NCI-H774 (cell line): ENCODE measurements at regions not wholly inside any gene's neighbourhood (a gene's known extent, or its start where the extent isn't known, plus 50 kb on each side); places are given as distances from the start of the nearest gene placed in this dataset.
"Not testable (repeated sequence)": the region's sequence is repeated elsewhere in the genome, so short reads cannot be mapped to it uniquely, and the experiment has no call there.

ENCODE experiments used
- DNase-seq: peaks from one replicate; lab custom pipeline; 2025; lab: John Stamatoyannopoulos, UW

DNA sequence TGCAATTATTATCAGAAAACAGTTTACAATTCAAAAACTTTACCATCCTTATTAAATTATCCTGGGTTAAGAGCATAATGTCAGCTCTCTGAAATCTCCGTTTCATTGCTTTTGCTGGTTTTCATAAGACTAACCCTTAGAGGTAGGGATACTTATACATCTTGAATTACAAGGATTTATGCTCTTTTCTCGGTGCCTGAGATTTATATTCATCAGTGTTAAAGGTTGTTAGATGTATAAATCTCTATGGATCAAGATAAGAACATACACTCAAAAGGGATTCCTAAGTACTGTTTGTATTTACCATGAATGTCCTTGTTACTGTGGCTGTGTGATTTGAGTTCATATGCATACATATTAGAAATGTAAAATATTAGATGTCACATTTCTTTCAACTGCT, 684.7 kb downstream of the EFNA5 start:
- no peak for DNase-seq

DNA sequence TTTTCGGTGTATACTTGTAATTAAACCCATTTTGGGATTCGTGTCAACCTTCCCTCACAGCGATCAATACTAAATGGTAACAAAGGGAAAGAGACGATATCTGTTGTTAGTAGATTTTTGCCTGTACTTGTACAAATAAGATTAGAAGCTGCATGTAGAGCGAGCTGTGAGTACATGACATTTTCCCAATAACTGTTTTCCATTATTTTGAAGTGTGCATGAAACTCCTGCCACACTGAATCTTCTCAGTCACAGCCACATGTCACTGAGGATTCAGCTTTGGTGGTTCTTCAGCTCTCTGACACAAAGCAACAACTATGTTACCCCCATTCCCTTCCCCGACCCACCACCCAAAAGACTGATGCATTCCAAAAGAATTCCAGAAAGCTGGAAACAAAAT, 685.6 kb downstream of the EFNA5 start:
- DNase-seq = no peak

DNA sequence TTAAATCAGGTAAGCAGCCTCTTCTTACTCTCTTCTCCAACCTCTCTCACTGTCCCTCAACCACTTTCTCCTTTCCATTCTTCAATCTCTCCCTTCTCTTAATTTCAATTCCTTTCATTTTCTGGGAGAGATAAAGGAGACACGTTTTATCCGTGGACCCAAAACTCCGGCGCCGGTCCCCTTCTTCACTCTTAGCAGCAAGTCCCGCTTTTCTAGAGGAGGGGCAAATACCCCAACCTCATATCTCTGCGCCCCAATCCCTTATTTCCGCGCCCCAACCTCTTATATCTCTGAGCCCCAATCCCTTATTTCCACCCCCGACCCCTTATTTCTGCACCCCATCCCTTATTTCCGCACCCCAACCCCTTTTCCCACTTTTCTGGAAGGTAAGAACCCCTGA, 691.6 kb downstream of the EFNA5 start:
- DNase-seq = not testable (repeated sequence)

DNA sequence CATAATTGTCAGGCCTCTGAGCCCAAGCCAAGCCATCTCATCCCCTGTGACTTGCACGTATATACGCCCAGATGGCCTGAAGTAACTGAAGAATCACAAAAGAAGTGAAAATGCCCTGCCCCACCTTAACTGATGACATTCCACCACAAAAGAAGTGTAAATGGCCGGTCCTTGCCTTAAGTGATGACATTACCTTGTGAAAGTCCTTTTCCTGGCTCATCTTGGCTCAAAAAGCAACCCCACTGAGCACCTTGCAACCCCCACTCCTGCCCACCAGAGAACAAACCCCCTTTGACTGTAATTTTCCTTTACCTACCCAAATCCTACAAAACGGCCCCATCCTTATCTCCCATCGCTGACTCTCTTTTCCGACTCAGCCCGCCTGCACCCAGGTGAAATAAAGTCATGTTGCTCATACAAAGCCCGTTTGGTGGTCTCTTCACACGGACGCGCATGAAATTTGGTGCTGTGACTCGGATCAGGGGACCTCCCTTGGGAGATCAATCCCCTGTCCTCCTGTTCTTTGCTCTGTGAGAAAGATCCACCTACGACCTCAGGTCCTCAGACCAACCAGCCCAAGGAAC, 692.1 kb downstream of the EFNA5 start:
- DNase-seq = not testable (repeated sequence)

DNA sequence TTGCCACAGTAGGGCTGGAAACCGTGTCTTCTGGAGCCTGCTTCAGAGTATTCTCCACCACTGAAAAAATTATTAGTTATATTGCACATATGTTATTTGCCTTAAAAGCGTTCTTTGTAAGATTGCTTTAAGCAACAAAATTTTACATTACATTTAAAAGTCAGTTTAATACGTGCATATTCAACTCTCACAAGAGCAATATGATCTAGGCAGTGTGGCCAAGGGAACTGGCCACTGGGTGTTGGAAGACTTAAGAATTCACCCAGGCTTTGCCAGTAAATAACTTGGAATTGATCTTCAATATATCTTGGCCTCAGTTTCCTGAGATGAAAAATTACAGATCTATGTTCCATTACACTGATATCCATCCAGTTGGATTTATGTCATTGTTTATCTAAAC, 694.4 kb downstream of the EFNA5 start:
- DNase-seq = no peak

DNA sequence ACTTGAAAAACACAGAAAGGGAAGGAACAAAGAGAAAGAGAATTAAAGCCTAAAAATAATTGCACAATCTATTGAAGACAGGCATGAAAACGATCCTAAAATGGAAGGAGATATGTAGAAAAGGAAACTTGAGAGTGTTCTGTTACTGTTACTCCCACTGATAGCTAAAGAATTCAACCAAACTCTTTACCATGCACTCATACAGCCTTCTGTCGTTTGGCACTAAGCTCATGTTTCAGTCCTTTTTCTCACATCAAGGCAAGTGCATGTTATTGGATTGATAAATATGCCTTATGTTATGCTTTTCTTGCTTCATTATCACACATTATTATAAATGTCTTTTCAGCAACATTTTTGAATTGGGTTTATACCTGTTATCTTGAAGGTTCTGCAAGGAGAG, 696.5 kb downstream of the EFNA5 start:
- no peak for DNase-seq

DNA sequence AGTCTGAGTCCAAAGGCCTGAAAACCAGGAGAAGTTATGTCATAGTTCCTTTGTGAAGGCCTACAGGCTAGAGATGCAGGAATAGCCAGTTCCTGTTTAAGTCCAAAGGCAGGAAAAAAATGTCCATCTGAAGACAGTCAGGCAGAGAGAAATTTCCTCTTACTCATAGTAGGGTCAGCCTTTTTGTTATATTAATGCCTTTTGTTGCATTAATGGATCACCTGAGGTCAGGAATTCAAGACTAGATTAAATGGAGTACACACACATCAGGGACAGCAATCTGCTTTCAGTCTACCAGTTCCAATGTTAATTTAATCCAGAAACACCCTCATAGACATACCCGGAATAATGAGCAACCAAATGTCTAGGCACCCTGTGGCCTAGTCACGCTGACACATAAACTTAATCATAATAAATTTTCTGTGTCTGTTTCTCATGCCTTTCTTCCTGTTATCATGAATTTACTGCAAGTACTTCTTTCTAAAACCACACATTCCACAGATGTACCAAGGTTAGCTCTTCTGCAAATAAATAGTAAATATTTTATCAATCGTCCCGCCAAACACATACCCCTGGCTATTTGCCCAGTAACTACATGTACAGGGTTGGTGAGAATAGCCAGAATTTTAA, 703.9 kb downstream of the EFNA5 start:
- DNase-seq = no peak

DNA sequence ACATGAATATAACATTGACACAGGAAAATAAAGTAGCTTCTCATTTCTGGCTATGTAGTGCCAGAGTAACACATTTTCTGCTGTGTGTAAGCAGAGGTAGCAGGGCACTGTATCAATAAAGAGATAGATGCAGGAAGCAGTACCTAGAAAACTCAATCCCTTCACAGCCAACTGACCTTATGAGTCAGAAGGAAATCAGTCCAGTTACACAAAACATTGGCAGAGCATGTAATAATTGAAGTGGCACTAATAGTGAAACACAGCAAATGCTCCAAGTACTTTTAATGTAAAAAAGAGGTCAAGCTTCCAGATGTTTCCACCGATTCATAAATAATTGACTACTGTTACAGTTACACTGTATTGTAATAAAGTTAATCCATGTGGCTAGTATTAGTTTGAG, 706.6 kb downstream of the EFNA5 start:
- no peak for DNase-seq

DNA sequence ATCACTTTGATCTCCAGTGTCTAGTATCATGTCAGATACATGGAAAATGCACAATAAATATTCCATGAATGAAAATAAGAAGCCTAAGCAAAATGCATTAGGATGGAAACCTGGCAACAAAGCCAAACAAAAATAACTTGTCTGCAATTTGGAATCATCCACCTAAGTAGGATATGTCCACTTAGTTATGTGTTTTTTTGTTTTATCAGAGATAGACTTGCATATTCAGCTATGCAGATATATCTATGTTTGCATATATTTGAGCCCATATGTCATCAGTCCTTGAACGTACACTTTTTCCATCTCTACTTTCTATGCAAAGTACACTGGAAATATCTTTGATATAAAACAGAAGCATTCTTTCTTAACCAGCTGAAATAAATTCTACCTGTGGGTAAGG, 707.1 kb downstream of the EFNA5 start:
- DNase-seq = no peak

DNA sequence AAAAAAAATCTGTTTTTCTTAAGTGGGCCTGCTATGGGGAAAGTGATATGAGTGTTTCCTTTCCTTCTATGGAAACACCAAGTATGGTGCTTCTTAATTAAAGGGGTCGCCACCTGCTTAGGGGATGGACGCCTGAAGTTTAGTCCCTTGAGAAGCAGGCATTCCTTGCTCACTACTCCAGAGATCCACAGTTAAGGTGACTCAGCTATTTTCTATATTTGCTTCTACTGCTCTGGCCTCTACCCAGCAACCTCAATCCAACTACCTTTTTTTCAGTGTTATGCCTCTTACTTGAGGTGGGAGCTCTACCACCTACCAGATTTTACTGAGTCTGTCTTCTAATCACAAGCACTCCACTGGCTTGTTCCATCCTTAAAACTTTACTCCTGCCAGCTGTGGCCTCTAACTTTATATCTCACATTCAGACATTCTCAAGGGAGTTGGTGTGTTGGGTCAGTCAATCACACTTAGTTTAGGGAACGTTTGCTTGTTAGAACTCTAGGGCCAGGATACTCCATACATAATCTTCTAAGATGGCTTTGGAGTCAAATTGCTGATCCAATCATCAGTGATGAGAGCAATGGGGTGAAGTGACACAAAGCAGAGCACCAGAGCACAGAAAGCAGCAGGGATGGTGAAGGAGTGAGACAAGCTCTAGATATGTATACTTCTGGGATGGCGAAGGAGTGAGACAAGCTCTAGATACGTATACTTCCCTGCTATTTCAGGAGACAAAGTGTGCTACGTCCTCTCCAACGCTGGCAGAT, 708.1 kb downstream of the EFNA5 start:
- DNase-seq = no peak

DNA sequence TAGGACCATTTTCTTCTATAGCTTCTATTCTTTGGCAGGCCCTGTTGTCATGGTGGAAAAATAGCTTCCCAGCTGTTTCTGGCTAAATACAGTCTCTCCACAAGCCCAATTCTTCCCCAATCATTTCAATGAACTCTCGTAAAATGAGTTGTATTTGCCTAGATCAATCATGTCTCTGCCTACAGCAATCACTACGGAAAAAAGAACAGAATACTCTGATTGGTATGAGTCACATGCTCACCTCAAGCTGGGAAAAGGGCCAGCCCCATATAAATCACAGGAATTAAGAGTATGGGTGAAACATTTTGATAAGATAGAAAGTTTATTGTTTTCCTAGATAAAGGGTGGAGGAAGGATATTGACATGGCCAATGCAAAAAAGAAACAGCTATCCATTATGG, 711.4 kb downstream of the EFNA5 start:
- no peak for DNase-seq

DNA sequence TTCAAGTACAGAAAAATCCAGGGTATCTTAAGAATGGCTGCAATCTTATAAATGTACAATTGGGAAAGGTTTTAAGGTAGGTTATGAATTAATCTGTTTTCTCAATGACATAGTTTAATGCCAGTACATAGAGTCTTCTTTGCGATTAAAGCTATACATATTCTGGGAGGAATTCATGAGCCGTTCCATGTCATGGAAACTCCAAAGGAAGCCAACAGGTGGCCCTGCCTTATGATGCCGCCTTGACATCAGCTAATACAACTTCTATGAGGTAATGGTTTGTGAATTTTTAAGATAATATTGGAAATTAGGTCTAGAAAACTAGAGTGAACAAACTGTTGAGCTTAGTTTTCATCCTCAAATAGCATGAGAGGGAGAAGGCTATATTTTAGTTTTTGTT, 713.4 kb downstream of the EFNA5 start:
- DNase-seq = no peak

DNA sequence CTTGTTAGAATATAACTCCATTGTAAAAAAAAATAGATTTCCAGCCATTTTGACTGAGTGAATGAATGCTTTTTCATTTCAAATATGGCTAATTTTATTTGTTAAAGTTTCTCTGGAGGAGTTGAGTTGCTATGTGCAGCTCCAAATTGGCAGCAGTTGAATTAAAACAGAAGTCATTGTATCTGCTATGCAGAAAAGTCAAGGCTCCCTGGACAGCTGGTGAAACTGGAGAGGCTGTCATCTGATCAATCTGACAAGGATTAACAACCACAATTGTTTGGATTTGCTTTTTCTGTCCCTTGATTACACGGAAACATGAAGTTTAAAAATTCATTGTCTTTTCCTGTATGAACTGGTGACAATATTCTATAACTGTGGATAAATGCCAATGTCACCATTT, 713.9 kb downstream of the EFNA5 start:
- DNase-seq = no peak

DNA sequence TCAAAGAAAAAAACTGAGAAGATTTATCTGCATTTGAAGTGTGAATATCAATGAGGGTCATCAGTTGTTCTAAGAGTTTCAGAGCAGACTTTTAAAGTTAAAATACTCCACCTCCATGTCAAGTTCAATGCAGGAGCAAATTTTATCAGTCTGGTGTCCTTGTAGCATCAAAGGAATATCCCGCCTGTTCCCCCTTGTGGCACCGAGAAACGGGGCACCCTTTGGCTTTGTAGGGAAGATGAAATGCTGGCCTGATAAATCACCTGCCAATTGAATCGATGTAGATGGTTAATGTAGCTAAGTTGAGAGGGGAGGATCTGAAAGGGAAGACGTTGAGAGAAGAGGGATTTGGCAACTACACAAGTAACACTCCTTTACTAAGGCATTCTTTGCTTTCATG, 714.5 kb downstream of the EFNA5 start:
- no peak for DNase-seq

DNA sequence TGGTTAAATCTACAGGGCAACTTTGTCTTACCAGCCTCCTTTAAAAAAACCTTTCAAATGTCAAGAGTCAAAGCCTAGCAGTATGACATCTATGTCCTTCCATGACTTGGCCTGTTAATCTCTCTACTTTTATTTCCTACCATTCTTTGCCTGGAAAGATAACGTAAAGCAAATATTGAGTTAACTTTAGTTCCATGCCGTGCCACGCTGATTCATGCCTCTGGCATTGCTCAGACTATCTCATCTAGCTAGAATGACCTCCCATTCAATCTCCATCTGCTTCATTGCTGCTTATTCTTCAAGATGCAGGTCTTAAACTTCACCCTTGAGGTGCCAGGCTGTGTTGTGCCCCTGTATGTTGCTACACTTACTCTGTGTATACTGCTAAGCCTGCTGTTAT, 729.8 kb downstream of the EFNA5 start:
- no peak for DNase-seq

DNA sequence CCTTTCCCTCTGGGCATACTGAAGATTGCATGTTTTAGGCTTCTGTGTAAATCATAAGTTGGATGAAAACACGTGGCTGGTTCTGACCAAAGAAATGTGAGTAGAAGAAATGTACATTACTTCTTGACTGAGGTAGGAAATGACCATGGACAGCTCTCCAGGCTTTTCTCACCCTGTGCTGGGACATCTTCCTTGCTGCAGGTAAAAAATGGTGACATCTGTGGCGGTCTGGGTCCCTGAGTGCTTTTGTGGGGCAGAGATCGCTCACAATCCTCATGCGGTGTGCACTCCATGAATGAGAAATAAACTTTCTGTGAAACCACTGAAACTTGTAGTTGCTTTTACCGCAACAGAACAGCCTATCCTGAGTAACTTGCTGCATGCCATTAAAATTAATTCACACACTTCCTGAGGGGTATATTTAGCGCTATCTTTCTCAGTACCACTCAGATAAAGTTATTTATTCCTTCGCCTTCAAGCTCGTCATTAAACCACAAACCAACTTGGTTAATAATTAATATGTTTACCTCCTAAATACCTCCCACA, 730.4 kb downstream of the EFNA5 start:
- DNase-seq = no peak

DNA sequence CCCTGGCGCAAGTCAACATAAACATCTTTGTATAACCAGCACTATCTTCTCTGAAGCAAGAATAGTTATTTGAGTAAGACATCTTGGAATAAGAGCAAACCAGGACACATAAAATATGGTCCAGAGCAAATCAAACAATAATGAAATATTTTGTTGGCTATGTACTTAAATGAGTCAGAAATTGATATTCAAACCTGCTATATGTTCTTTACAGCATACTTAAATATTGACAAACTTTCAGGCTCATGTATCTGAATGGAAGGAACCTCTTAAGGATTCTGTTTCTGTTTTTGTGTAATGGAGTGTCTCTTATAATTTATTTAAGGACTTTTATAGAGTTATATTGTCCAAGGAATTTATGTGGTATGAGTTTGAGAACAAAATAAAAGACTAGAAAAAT, 747.3 kb downstream of the EFNA5 start:
- DNase-seq = no peak

DNA sequence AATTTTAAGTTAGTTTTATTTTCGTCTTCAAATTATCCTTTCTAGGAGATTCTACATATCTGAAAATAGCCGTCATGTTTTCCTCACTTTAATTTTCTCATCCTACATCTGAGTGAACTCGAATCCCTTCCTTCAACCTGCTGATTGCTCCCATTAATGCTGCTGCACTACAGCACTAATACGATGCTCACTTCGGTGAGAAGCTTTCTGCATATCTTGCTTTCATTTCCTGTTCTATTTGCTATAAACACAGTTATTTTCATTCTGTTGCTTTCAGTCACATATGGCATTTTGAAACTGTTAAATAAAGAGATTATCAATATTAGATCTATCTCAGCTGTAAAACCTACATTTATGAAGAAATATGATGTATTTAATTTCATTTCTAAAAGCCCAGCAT, 749.2 kb downstream of the EFNA5 start:
- DNase-seq = no peak

DNA sequence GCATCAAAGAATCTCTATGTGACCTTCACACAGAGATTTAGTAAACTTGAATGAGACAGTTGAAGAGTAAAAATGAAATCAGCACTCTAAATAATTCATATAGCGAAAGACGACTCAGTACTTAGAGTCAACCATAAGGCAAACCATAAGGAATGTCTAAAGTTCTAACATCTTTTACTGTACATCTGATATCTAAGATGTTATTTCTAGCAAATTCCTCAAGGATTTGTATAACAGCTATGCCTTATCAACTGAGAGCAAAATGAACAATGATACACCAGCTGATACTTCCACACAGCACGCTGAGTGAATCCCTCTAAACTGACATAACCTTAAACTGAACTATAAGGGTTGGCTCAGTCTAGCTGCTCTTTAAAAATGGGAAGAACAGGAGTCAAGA, 760.3 kb downstream of the EFNA5 start:
- DNase-seq = no peak

DNA sequence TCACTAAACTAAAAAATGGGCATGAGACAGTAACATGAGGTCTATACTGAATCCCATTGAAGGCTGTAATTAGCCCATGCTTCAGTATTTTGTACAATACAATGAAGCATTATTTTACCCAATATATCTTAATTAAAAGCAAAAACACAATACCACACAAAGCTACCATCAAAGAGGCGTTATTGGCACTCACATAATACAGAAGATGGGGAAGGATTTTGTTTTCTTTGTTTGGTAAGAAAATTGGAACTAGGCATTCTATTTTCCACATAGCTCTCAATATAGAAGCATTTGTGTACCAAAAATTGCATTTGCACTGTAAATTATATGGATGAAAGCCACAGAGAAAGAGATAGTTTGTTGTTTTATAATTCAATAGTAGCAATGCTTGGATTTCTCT, 761.0 kb downstream of the EFNA5 start:
- no peak for DNase-seq

DNA sequence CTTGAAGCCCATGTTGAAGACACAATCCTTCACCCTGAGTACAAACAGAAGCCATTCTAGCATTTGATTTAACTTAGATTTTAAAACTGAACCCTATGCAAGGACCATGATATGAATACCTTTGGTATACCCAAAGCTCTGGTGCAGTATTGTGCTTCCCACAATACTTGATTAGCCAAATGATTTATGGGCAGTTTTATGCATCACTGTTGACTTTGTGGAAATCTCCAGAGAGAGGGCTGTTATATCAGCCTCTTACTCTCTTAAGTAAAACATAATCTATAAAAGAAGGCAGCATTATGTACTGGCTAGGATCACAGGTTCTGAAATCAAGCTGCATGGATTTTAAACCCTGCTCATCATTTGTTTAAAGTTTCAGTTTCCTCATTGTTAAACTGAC, 762.8 kb downstream of the EFNA5 start:
- DNase-seq = no peak

DNA sequence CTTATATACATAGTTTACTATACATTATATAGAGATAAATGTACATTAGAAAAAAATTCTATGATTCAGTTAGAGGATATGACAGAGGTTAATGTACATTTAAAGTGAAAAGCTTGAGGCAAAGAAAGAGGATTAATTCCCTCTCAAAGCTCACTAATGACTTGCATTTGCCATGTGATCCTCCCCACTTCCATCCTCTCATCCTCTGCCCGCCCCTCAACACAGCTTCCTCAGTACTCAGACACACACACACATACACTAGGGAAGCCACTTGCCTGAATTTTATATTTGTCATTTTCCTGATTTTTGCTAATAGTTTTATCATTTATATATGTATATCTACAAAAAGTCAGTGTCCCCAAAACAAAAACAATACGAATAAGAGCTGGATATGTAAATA, 764.5 kb downstream of the EFNA5 start:
- no peak for DNase-seq

DNA sequence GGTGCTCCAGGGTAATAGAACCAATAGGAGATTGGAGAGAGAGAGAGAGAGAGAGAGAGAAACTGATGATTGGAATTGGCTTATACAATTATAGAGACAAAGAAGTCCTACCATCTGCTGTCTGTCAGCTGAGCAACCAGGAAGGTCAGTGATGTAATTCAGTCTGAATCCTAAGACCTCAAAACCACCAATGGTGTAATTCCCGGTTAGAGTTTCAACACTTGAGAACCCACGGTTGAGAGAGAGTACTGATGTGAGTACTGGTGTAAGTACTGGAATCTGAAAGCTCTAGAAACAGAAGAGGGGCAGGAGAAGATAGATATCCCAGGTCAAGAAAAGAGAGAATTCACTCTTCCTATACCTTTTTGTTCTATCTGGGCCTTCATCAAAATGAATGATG, 775.8 kb downstream of the EFNA5 start:
- DNase-seq = no peak
